Keratinocyte (primary cell): ENCODE measurements at regions not wholly inside any gene's neighbourhood (a gene's known extent, or its start where the extent isn't known, plus 50 kb on each side); places are given as distances from the start of the nearest gene placed in this dataset.

Experiments used
- DNase-seq: peaks from one replicate; pipeline ENCODE4 v3.0.0-alpha.2; 2011; ENCODE audit warnings: low read depth, missing footprints, low spot score
- FAIRE-seq: peaks from 2 replicates; lab custom pipeline; 2011; peaks lifted over from hg19 to GRCh38; lab: Jason Lieb, UNC
- H2AFZ ChIP-seq: 2 replicates; pipeline ENCODE4 v1.6.0; 2012; ENCODE audit warnings: low read length, control low read depth, inconsistent platforms; ENCODE audit not compliant: control insufficient read depth
- H3K27ac ChIP-seq: 2 replicates; pipeline ENCODE4 v1.5.1; 2011; ENCODE audit warnings: low read length; ENCODE audit not compliant: control insufficient read depth, insufficient read depth
- H3K27me3 ChIP-seq: 3 replicates; pipeline ENCODE4 v1.6.0; 2011; ENCODE audit warnings: low read length; ENCODE audit not compliant: control insufficient read depth, insufficient read depth; ENCODE audit errors: extremely low read depth
- H3K36me3 ChIP-seq, 2 experiments: 2 replicates in 1 of 2; 3 replicates in 1 of 2; pipeline ENCODE4 v1.5.1; 2011; ENCODE audit warnings: low read length in 2 of 2, mild to moderate bottlenecking in 1 of 2; ENCODE audit not compliant: control insufficient read depth in 2 of 2, insufficient read depth in 2 of 2; ENCODE audit errors: extremely low read depth in 1 of 2
- H3K4me1 ChIP-seq: 3 replicates; pipeline ENCODE4 v1.5.1; 2011; ENCODE audit warnings: low read length; ENCODE audit not compliant: control insufficient read depth, insufficient read depth; ENCODE audit errors: extremely low read depth
- H3K4me2 ChIP-seq: 3 replicates; pipeline ENCODE4 v1.6.0; 2011; ENCODE audit warnings: low read depth, low read length; ENCODE audit not compliant: control insufficient read depth, insufficient read depth; ENCODE audit errors: extremely low read depth
- H3K4me3 ChIP-seq, 3 experiments: fragments of 200-600 bp in 1 of 3; sonication (generic) in 1 of 3; 2 replicates in 2 of 3; 3 replicates in 1 of 3; pipeline ENCODE4 v1.5.1; 2011 to 2016; ENCODE audit warnings: low read length in 3 of 3, mild to moderate bottlenecking in 3 of 3, control low read depth in 2 of 3, inconsistent platforms in 1 of 3, low read depth in 1 of 3, mixed read lengths in 1 of 3, mixed run types in 1 of 3, moderate library complexity in 1 of 3; ENCODE audit not compliant: control insufficient read depth in 2 of 3, insufficient read depth in 2 of 3; ENCODE audit errors: extremely low read depth in 1 of 3
- H3K79me2 ChIP-seq: 2 replicates; pipeline ENCODE4 v1.6.0; 2012; ENCODE audit warnings: low read length; ENCODE audit not compliant: control insufficient read depth, insufficient read depth
- H3K9ac ChIP-seq: 3 replicates; pipeline ENCODE4 v1.6.0; 2011; ENCODE audit warnings: low read length; ENCODE audit not compliant: control insufficient read depth, insufficient read depth; ENCODE audit errors: extremely low read depth
- H3K9me1 ChIP-seq: 3 replicates; pipeline ENCODE4 v1.6.0; 2011; ENCODE audit warnings: low read length; ENCODE audit not compliant: control insufficient read depth, insufficient read depth; ENCODE audit errors: extremely low read depth
- H3K9me3 ChIP-seq: 2 replicates; pipeline ENCODE4 v1.5.1; 2012; ENCODE audit warnings: low read depth, low read length; ENCODE audit not compliant: control insufficient read depth
- H4K20me1 ChIP-seq: 3 replicates; pipeline ENCODE4 v1.6.0; 2011; ENCODE audit warnings: low read length; ENCODE audit not compliant: control insufficient read depth, insufficient read depth; ENCODE audit errors: extremely low read depth
- EZH2 ChIP-seq: IDR thresholded peaks from one replicate; pipeline ENCODE4 v1.6.1; 2012; ENCODE audit warnings: inconsistent platforms, mild to moderate bottlenecking, low read length, moderate library complexity
- dilution Hi-C: fragments of 300-500 bp; cut with MboI; formaldehyde crosslinking; loops from one replicate; pipeline ENCODE4 v1.7.0; 2020; ENCODE audit warnings: low sequenced_read_pairs; ENCODE audit not compliant: extremely low pct_ligation_motif_present
- TF ChIP-seq, protein P1 (sequence below), 3 experiments: IDR thresholded peaks in 1 of 3; conservative IDR thresholded peaks in 1 of 3; optimal IDR thresholded peaks in 1 of 3; 2 replicates in 2 of 3; 3 replicates in 1 of 3; pipeline versions ENCODE3 to v1.5.1; 2011; ENCODE audit warnings: low read length in 3 of 3, mild to moderate bottlenecking in 3 of 3, moderate library complexity in 2 of 3, control low read depth in 1 of 3, inconsistent platforms in 1 of 3; ENCODE audit not compliant: insufficient read depth in 2 of 3; ENCODE audit errors: extremely low read depth in 1 of 3

GRCh38 chrX:147737690-147738089 is 174.0 kb upstream of the FMR1 start:
- no peaks in the 10 kb centered on the region for H3K9me1 ChIP-seq
- H3K4me1 ChIP-seq = no peaks in the 10 kb centered on the region
- no peak overlapping the region for H3K4me3 ChIP-seq
- H3K36me3 ChIP-seq = no peaks in the 10 kb centered on the region
- H3K27me3 ChIP-seq = no peaks in the 10 kb centered on the region
- peaks cover 2% of the 10 kb centered on the region for H3K9me3 ChIP-seq
- H2AFZ ChIP-seq = no peak overlapping the region
- no peak for TF ChIP-seq EZH2
- TF ChIP-seq, protein P1, sequence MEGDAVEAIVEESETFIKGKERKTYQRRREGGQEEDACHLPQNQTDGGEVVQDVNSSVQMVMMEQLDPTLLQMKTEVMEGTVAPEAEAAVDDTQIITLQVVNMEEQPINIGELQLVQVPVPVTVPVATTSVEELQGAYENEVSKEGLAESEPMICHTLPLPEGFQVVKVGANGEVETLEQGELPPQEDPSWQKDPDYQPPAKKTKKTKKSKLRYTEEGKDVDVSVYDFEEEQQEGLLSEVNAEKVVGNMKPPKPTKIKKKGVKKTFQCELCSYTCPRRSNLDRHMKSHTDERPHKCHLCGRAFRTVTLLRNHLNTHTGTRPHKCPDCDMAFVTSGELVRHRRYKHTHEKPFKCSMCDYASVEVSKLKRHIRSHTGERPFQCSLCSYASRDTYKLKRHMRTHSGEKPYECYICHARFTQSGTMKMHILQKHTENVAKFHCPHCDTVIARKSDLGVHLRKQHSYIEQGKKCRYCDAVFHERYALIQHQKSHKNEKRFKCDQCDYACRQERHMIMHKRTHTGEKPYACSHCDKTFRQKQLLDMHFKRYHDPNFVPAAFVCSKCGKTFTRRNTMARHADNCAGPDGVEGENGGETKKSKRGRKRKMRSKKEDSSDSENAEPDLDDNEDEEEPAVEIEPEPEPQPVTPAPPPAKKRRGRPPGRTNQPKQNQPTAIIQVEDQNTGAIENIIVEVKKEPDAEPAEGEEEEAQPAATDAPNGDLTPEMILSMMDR (optimal IDR thresholded peaks at IDR 0.05 in 1 of 3, IDR thresholded peaks at IDR 0.05 in 1 of 3, conservative IDR thresholded peaks at IDR 0.05 in 1 of 3; ENCODE audit: extremely low read depth in 1 of 3, insufficient read depth in 2 of 3, low read length in 3 of 3) = no peak
- no peaks in the 10 kb centered on the region for H4K20me1 ChIP-seq
- H3K9ac ChIP-seq = no peak overlapping the region
- DNase-seq (no peak), FAIRE-seq (no peak)
- dilution Hi-C loops = no loop called here
- H3K27ac ChIP-seq = no peak overlapping the region
- H3K79me2 ChIP-seq = no peaks in the 10 kb centered on the region
- H3K4me2 ChIP-seq = no peak overlapping the region

DNA sequence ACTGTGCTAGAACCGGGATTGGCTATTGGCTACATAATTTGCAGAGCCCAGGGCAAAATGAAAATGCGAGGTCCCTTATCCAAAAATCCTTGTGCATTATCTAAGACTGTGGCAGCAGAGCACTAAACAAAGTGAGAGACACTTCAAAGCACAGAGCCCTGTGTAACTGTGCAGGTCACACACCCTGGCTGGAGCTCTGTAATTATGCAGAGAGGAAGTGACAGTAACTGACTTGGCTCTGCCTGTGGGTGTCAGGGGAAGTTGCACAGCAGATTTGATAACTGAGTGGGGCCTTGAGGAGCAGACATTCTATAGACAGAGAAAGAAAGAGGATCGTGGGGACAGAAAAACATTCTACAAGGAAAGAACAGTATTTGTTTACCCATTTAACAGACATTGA is 173.5 kb upstream of the FMR1 start:
- Histone ChIP-seq H3K27ac (no peak overlapping the region), H4K20me1 (no peaks in the 10 kb centered on the region), H3K9me1 (no peaks in the 10 kb centered on the region), H3K9me3 (peaks cover 2% of the 10 kb centered on the region), H3K9ac (no peak overlapping the region), H3K36me3 (no peaks in the 10 kb centered on the region), H3K79me2 (no peaks in the 10 kb centered on the region), H3K4me1 (no peaks in the 10 kb centered on the region), H2AFZ (no peak overlapping the region), H3K4me2 (no peak overlapping the region), H3K4me3 (no peak overlapping the region), H3K27me3 (no peaks in the 10 kb centered on the region)
- dilution Hi-C loops = no loop called here
- no peak for FAIRE-seq
- no peak for DNase-seq
- TF ChIP-seq EZH2 = no peak
- TF ChIP-seq, protein P1 (optimal IDR thresholded peaks at IDR 0.05 in 1 of 3, IDR thresholded peaks at IDR 0.05 in 1 of 3, conservative IDR thresholded peaks at IDR 0.05 in 1 of 3; ENCODE audit: extremely low read depth in 1 of 3, insufficient read depth in 2 of 3, low read length in 3 of 3) = no peak
